GM10266 (cell line): ENCODE measurements at regions not wholly inside any gene's neighbourhood (a gene's known extent, or its start where the extent isn't known, plus 50 kb on each side); places are given as distances from the start of the nearest gene placed in this dataset.
"Not testable (repeated sequence)": the region's sequence is repeated elsewhere in the genome, so short reads cannot be mapped to it uniquely, and the experiment has no call there.

Experiments
- DNase-seq: peaks from one replicate; pipeline ENCODE4 v3.0.0; 2012; ENCODE audit errors: extremely low spot score
- TF ChIP-seq, protein P1 (sequence below): IDR thresholded peaks from 2 replicates; pipeline ENCODE4 v1.5.1; 2012; ENCODE audit warnings: mild to moderate bottlenecking, low read depth; ENCODE audit not compliant: control insufficient read depth, insufficient read depth; ENCODE audit errors: missing control alignments

DNA sequence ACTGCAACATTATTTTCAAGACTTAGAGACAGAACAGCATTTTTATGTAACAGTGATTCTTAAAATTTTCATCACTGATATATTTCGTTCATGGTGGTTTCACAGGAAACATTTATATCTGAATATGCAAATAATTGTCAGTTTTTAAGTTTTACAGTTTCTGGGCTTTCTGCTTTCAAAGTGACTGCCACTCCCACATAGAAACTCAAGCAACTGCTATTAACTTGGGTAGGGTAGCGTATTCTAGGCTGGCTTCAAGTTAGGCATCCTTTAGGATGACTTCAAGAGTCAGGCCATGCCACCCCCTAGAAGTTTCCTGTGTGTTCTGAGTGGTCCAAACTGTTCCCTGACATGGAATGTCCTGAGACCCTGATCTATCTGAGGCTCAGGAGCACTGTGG lies 123.6 kb upstream of the TSPAN8 start:
- TF ChIP-seq, protein P1, sequence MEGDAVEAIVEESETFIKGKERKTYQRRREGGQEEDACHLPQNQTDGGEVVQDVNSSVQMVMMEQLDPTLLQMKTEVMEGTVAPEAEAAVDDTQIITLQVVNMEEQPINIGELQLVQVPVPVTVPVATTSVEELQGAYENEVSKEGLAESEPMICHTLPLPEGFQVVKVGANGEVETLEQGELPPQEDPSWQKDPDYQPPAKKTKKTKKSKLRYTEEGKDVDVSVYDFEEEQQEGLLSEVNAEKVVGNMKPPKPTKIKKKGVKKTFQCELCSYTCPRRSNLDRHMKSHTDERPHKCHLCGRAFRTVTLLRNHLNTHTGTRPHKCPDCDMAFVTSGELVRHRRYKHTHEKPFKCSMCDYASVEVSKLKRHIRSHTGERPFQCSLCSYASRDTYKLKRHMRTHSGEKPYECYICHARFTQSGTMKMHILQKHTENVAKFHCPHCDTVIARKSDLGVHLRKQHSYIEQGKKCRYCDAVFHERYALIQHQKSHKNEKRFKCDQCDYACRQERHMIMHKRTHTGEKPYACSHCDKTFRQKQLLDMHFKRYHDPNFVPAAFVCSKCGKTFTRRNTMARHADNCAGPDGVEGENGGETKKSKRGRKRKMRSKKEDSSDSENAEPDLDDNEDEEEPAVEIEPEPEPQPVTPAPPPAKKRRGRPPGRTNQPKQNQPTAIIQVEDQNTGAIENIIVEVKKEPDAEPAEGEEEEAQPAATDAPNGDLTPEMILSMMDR, result no peak
- no peak for DNase-seq

- no peak for DNase-seq
- TF ChIP-seq, protein P1, result no peak
These were observed 120.1 kb upstream of the TSPAN8 start for GRCh38 chr12:71277866-71278265.

- TF ChIP-seq, protein P1, result no peak
- no peak for DNase-seq
These were observed 118.7 kb upstream of the TSPAN8 start for GRCh38 chr12:71276541-71276940.

DNA sequence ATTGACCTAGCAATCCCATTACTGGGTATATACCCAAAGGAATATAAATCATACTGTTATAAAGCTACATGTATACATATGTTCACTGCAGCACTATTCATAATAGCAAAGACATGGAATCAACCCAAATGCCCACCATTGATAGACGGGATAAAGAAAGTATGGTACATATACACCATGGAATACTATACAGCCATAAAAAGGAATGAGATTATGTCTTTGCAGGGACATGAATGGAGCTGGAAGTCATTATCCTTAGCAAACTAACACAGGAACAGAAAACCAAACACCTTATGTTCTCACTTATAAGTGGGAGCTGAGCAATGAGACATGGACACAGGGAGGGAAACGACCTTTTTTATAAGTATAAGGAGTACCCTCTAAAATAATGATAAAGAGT lies 113.0 kb upstream of the TSPAN8 start:
- not testable (repeated sequence) for DNase-seq

DNA sequence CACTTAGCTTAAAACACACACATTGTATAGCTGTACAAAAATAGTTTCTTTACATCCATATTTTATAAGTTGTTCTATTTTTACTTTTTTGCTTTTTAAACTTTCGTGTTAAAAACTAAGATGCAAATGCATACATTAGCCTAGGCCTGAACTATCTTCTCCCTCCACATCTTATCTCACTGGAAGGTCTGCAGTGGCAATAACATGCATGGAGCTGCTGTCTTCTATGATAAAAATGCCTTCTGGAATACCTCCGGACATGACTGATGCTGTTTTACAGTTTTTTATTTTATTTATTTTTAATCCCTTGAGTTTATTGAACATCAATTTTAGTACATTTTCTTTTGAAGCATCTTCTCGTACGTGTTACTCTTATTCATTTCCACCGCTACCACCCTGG lies 112.3 kb upstream of the TSPAN8 start:
- TF ChIP-seq, protein P1, result no peak
- no peak for DNase-seq

DNA sequence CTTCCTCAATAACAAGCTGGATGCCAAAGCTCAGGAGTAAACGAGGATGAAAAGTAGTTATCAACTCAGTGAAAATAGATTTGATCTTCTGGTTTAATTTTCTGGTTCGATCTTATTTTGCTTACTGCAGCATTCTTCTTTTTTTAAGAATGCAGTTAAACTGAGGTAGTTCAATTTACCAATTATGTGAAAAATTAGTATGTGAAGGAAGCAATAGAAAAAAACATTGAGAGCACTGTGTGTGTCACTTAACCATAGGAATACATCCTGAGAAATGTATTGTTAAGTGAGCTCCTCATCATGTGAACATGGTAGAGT lies 111.4 kb upstream of the TSPAN8 start:
- TF ChIP-seq, protein P1, result no peak

GRCh38 chr12:71268598-71269280 lies 110.9 kb upstream of the TSPAN8 start:
- DNase-seq, result no peak
- TF ChIP-seq, protein P1, result no peak

More for the DNA sequence above, 111.4 kb upstream of the TSPAN8 start:
- no peak for DNase-seq

- DNase-seq, result no peak
- TF ChIP-seq, protein P1, result no peak
These were observed 108.8 kb upstream of the TSPAN8 start for GRCh38 chr12:71266606-71267005.

DNA sequence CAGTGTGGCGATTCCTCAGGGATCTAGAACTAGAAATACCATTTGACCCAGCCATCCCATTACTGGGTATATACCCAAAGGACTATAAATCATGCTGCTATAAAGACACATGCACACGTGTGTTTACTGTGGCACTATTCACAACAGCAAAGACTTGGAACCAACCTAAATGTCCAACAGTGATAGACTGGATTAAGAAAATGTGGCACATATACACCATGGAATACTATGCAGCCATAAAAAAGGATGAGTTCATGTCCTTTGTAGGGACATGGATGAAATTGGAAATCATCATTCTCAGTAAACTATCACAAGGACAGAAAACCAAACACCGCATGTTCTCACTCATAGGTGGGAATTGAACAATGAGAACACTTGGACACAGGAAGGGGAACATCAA lies 107.9 kb upstream of the TSPAN8 start:
- DNase-seq, result not testable (repeated sequence)
